Tibial artery (tissue), 4 donors: ENCODE measurements at regions not wholly inside any gene's neighbourhood (a gene's known extent, or its start where the extent isn't known, plus 50 kb on each side); places are given as distances from the start of the nearest gene placed in this dataset.
"Not testable (repeated sequence)": the region's sequence is repeated elsewhere in the genome, so short reads cannot be mapped to it uniquely, and the experiment has no call there.

Source experiments
- DNase-seq, 2 donors: peaks; one replicate each; pipeline ENCODE4 v3.0.0-alpha.2; 2019
- H3K27ac ChIP-seq, 2 donors: fragments of 200-600 bp; sonication (generic) in 1 of 2; 1 replicate in 1 of 2; 2 replicates in 1 of 2; pipeline ENCODE4 v1.5.1; 2018 to 2019; ENCODE audit warnings: mild to moderate bottlenecking in 1 of 2
- H3K27me3 ChIP-seq, 2 donors: fragments of 200-600 bp; sonication (generic) in 1 of 2; one replicate each; pipeline versions ENCODE4 v1.5.1 to v1.6.0; 2016 to 2019
- H3K36me3 ChIP-seq, 3 donors: fragments of 200-600 bp; sonication (generic) in 2 of 3; one replicate each; pipeline ENCODE4 v1.5.1; 2016 to 2019; ENCODE audit warnings: mild to moderate bottlenecking in 2 of 3
- H3K4me1 ChIP-seq, 4 donors: fragments of 200-600 bp; sonication (generic) in 2 of 4; 1 replicate in 3 of 4; 2 replicates in 1 of 4; pipeline ENCODE4 v1.5.1; 2016 to 2019
- H3K4me3 ChIP-seq, 2 donors: fragments of 200-600 bp; sonication (generic) in 1 of 2; 1 replicate in 1 of 2; 2 replicates in 1 of 2; pipeline ENCODE4 v1.5.1; 2018 to 2019; ENCODE audit warnings: mild to moderate bottlenecking in 2 of 2
- H3K9me3 ChIP-seq, 3 donors: fragments of 200-600 bp; sonication (generic) in 1 of 3; one replicate each; pipeline ENCODE4 v1.5.1; 2016 to 2019
- CTCF ChIP-seq, 2 experiments: fragments of 200-600 bp in 1 of 2; fragments of 450-650 bp in 1 of 2; IDR thresholded peaks; one replicate each; pipeline ENCODE4 v1.5.1; 2017 to 2019; ENCODE audit warnings: antibody characterized with exemption in 2 of 2, mild to moderate bottlenecking in 1 of 2, moderate library complexity in 1 of 2
- intact Hi-C: fragments of 100-400 bp; cut with DNase I; formaldehyde crosslinking; loops from one replicate; pipeline ENCODE4 v1.15.0; 2023; ENCODE audit warnings: low total_unique reads

GRCh38 chr14:58914279-58914855 lies 274.1 kb upstream of the DAAM1 start:
- H3K4me1 ChIP-seq: no peaks in the 10 kb centered on the region
- DNase-seq: no peak
- H3K4me3 ChIP-seq: no peak overlapping the region
- TF ChIP-seq CTCF (IDR thresholded peaks at IDR 0.05): no peak
- no peaks in the 10 kb centered on the region for H3K27me3 ChIP-seq
- H3K27ac ChIP-seq: no peak overlapping the region
- no peaks in the 10 kb centered on the region for H3K9me3 ChIP-seq
- no peaks in the 10 kb centered on the region for H3K36me3 ChIP-seq
- intact Hi-C loops: no loop called here

GRCh38 chr14:58915646-58916045 lies 272.8 kb upstream of the DAAM1 start:
- Histone ChIP-seq H3K9me3 (no peaks in the 10 kb centered on the region), H3K4me1 (no peaks in the 10 kb centered on the region), H3K27me3 (no peaks in the 10 kb centered on the region), H3K27ac (no peak overlapping the region), H3K4me3 (no peak overlapping the region), H3K36me3 (no peaks in the 10 kb centered on the region)
- DNase-seq: no peak
- TF ChIP-seq CTCF (IDR thresholded peaks at IDR 0.05): no peak
- intact Hi-C loops: no loop called here

GRCh38 chr14:58918066-58918738 lies 270.3 kb upstream of the DAAM1 start:
- intact Hi-C loops: no loop called here
- no peaks in the 10 kb centered on the region for H3K27me3 ChIP-seq
- TF ChIP-seq CTCF (IDR thresholded peaks at IDR 0.05): no peak
- H3K36me3 ChIP-seq: no peaks in the 10 kb centered on the region
- H3K4me3 ChIP-seq: no peak overlapping the region
- DNase-seq: no peak
- H3K27ac ChIP-seq: no peak overlapping the region
- H3K9me3 ChIP-seq: no peaks in the 10 kb centered on the region
- H3K4me1 ChIP-seq: no peaks in the 10 kb centered on the region

DNA sequence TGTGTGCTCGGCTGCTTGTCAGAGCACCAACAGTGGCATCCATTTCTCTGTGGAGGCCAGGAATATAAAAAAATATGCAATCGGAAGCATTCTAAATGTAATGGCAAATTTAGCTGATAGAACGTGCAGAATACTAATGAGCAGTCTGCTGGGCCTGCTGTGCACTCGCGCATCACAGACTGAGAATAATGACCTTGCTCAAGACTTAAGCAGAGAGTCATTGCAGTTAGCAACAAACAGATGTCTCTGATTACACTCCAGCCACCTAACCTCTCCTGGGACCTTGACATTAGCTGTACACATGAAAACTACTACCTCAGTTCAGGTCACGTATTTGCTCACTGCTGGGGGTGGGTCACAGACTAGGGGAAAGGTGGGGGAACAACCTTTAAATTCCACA lies 269.2 kb upstream of the DAAM1 start:
- intact Hi-C loops: no loop called here
- Histone ChIP-seq H3K27me3 (no peaks in the 10 kb centered on the region), H3K4me3 (no peak overlapping the region), H3K36me3 (no peaks in the 10 kb centered on the region), H3K9me3 (no peaks in the 10 kb centered on the region), H3K4me1 (no peaks in the 10 kb centered on the region), H3K27ac (no peak overlapping the region)
- DNase-seq: no peak
- no peak for TF ChIP-seq CTCF (IDR thresholded peaks at IDR 0.05)

DNA sequence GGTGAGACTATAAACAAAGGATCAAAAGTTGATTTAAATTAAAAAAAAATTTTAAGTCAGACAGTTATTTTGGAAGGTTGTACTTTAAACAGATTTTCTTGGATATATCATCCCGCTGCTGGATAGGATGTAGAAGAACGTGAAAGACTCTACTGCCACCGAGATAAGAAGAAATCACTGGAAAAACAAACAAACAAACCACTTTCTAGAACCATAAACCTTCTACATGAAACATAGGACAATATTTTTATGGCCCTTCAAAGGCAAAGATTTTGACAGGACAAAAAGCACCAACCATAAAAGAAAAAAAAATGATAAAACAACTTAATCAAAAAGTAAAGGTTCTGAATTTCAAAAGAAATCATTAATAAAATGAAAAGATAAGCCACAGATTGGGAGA lies 268.2 kb upstream of the DAAM1 start:
- no peak for TF ChIP-seq CTCF (IDR thresholded peaks at IDR 0.05)
- H3K4me1 ChIP-seq: no peaks in the 10 kb centered on the region
- H3K9me3 ChIP-seq: no peaks in the 10 kb centered on the region
- no peaks in the 10 kb centered on the region for H3K27me3 ChIP-seq
- no peak overlapping the region for H3K27ac ChIP-seq
- intact Hi-C loops: no loop called here
- no peak overlapping the region for H3K4me3 ChIP-seq
- DNase-seq: no peak
- H3K36me3 ChIP-seq: no peaks in the 10 kb centered on the region

DNA sequence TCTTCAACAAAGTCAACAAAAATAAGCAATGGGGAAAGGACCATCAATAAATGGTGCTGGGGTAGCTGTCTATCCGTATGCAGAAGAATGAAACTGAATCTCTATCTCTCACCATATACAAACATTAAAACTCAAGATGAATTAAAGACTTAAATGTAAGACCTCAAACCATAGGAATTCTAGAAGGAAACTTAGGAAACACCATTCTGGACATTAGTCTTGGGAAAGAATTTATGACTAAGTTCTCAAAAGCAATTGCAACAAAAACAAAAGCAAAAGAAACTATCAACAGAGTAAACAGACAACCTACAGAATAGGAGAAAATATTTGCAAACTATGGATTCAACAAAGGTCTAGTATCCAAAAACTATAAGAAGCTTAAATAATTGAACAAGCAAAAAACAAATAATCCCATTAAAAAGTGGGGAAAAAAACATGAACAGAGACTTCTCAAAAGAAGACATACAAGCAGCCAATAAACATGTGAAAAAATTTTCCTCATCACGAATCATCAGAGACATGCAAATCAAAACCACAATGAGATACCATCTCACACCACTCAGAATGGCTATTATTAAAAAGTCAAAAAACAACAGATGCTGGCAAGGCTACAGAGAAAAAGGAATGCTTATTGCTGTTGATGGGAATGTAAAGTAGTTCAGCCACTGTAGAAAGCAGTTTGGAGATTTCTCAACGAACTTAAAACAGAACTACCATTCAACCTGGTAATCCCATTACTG lies 266.1 kb upstream of the DAAM1 start:
- H3K36me3 ChIP-seq, H3K4me1 ChIP-seq, H3K27me3 ChIP-seq, H3K27ac ChIP-seq, intact Hi-C loops, DNase-seq, H3K9me3 ChIP-seq, H3K4me3 ChIP-seq: not testable (repeated sequence)
